COLO668 (cell line): ENCODE measurements at regions not wholly inside any gene's neighbourhood (a gene's known extent, or its start where the extent isn't known, plus 50 kb on each side); places are given as distances from the start of the nearest gene placed in this dataset.
A peak's percentile ranks its signal among the peaks of the same experiment; 100 is the strongest.

Experiments used
- DNase-seq: peaks from one replicate; lab custom pipeline; 2025; ENCODE audit not compliant: unreplicated experiment; lab: John Stamatoyannopoulos, UW

GRCh38 chr5:38207343-38207742 is 51.0 kb upstream of the EGFLAM start:
- no peak for DNase-seq

- DNase-seq = no peak
These were observed 55.6 kb upstream of the EGFLAM start for GRCh38 chr5:38202741-38203140.

- DNase-seq = no peak
These were observed 57.3 kb upstream of the EGFLAM start for GRCh38 chr5:38200872-38201557.

- DNase-seq = no peak
These were observed 61.2 kb upstream of the EGFLAM start for GRCh38 chr5:38197118-38197517.

DNA sequence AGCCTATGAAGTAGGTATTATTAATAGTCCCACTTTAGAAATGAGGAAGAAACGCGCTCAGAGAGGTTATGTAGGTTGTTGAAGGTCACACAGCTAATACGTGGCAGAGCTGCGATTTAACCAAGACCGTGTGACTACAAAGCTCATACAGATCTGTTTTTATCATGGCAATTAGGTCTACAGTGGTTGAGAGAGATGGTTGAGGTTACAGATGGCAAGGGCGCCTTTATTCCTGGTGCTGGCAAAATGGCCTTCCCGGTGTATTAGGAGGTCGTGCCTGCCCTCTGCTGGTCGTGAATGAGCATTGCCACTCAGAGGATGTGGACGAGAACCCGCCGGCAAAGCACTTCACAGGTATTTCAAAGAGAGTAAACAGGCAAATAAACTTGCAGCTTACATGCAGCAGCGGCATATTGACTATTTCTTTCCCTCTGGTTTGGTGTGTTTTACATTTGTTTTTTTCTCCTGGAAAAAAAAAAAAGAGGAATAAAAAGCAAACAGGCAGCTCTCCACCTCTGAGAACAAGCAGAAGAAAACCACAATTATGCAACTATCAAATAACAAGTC is 65.3 kb upstream of the EGFLAM start:
- DNase-seq = peak; percentile 79

DNA sequence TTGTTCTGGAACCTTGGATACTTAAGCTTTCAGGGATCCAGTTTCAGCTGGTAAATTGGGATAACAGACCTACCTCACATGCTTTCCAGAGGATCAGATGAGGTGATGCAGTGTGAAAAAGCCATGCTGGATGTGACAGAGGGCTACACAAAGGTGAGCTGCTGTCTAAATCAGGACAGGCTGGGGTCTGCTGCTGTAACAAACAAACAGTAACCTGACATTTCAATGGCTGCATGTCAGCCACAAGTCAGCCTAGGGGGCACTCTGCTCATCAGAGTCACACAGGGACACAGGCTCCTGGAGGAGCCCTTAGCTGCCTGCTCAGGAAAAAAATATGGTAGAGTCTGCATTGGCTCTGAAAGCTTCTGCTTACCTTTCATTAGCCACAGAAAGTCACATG is 66.7 kb upstream of the EGFLAM start:
- DNase-seq = no peak

DNA sequence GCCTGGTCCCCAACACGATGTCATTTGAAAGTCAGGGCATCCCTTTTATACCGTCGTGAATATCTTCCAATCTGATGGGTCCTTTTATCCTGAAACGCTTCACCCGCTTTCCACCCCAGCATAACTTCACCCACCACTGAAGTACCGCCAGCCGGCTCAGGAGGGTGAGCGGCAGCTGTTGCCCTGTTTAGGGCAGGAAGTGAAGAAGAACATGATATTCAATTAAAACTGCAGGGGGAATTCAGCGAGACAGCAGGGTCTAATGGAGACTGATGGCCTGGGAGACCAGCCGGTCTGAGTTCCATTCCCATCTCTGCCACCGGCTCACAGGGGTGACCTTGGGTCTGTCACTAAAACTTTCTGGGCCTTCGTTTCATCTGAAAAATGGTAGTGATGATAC is 68.2 kb upstream of the EGFLAM start:
- no peak for DNase-seq

- no peak for DNase-seq
These were observed 69.3 kb upstream of the EGFLAM start for GRCh38 chr5:38189081-38189504.

GRCh38 chr5:38188591-38188990 is 69.8 kb upstream of the EGFLAM start:
- no peak for DNase-seq

DNA sequence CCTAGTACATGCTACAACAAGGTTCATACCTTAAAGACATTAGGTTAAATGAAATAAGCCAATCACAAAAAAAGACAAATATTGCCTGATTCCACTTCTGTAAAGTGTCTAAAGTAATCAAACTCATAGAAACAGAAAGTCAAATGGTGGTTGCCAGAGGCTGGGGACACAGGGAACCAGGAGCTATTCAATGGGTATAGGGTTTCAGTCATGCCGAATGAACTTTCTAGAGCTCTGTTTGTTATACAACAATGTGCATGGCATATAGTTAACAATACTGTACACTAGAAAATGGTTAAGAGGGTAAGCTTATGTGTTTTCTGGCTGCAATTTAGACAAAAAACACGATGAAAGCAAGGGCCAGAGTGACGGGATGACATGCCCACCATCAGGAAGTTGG is 70.8 kb upstream of the EGFLAM start:
- peak; percentile 54 for DNase-seq

GRCh38 chr5:38184627-38185026 is 73.7 kb upstream of the EGFLAM start:
- no peak for DNase-seq

DNA sequence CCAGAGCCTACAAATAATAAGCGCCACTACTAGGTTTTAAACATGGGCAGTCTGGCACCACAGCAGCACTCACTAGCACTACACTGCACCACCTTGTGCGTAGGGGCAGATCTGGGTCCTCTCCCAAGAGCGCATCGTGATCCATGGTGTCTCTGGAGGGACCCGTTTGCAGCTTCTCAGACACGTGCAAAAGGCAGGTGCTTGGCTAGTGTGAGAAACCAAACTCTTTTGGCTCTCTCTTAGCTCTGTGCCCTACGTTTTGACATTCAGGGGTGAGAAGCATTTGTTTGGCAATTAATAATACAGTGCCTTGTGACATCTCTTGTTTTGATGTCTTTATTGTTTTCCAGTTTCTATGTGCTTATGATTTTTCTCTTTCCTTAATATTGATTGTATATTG is 75.4 kb upstream of the EGFLAM start:
- no peak for DNase-seq

DNA sequence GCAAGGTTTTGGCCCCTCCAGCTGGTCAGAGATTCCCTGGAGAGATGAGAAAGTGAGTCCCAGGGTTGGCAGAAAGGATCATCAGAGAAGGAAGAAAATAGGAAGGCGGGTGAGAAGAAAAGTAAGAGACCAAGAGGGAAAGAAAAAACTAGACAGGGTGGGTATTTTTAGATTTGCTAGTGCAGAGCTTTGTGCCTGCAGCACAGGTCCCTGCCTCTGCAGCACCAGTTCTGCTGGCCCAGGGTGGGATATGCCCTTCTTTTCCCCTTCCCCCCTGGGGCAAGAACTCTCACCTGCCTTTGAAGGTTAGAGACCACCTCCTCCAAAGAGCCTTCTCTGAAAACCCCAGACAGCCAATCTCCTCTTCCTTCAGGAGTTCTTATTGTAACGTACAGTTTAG is 90.3 kb upstream of the EGFLAM start:
- DNase-seq = no peak

DNA sequence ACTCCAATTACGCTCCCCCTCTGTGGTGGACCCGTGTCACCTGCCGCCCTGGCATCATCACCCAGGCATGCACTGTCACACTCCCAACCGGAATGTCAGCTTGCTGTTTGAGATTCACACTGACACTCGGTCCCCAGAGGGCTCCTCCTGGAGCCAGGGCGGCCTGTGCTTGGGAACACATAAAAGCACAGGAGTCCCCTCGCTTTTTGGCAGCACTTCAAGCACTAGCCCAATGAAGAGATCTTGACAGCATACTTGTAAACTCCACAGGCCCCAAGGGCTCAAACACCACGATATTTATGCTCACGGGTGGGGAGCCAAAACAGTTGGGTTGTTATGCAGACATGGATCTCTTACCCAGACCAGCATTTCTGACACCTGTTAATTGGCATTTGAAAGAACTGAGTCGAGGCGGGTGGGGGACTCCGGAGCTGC is 90.8 kb upstream of the EGFLAM start:
- DNase-seq = no peak

DNA sequence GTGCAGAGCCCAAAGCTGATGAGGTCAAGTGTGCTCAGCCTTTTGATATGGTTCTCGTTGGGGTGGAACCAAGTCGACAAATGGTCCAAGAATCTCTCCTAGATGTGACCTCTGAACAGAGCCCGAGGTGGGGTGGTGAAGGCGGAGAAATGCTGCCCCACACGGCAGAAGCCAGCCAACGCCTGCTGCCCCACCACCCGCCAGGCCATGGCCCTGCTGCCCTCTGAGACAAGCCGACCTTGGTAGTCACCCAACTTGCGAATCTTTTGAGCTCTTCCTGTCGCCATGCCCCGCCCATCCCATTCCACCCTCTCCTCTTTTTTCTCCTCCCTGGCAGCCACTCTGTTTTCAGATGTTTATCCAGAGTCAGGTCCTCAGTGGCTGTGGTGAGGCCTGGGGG is 91.5 kb upstream of the EGFLAM start:
- DNase-seq = no peak

DNA sequence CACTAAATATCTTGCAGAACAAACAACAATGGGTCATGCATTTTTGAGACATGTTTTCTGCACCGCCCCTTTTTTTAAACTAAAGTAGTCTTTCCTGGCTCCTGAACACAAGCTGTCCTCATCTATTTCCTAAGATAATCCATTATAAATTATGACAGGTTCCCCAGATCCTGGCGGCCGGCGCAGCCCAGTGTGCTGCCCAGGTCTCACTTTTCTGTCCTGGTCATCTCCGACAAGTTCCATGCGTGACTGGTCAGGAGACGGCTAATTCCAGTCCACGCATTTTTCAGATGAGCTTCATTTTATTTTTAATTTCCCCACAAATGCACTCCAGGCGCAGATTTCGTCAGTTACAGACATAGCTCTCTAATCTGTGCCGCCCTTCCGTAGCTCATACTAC is 92.9 kb upstream of the EGFLAM start:
- no peak for DNase-seq

DNA sequence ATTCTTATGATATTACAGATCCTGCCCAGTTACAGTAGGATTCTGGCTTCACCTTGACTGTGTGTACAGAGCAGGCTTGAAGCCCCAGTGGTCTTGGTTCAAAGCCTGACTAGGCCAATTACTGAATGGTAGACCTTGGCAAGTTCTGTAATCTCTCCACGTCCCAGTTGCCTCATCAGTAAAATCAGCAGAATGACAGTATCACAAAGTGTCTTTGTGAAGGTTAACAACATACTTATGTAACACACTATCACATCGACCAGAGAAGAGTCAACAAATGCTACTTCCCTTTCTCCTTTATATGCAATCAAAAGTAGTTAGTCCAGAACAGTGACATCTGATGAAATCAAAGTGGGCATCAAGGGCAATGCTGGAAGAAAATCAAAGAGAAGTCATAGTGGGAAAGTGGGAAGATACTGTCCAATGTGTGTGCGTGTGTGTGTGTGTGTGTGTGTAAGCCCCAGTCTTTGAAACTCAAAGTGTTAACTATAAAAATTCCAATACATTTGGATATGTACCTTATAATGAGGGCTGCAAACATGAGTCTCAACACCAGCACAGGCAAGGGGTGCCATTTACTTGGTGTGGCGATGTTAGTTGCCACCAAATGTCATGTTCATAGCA is 93.5 kb upstream of the EGFLAM start:
- DNase-seq = no peak

DNA sequence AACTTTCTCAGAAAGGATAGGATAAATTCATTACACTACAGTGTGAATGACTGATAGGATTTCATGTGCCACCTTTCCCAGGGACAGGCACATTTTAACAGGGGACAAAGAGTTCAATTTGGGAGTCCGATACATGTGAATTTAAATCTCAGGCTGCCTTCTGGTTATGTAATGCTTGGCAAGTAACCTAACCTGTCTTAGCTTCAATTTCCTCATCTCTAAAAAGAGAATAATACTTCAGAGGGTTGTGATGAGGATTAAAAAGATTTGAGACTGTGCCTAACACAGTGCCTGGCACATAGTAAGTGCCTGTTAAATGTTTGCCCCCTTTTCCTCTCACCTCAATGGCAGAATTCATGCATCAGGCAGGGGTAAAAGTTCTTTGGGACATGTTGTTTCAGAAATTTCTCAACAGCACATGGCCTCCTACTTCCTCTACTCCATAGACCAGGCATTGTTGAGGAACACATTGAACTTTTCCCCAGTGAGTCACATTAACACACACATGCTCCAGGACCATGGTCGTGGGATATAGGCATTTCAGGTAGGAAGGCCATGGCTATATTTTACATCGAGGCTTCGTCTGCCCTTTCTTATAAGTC is 94.6 kb upstream of the EGFLAM start:
- DNase-seq = no peak

DNA sequence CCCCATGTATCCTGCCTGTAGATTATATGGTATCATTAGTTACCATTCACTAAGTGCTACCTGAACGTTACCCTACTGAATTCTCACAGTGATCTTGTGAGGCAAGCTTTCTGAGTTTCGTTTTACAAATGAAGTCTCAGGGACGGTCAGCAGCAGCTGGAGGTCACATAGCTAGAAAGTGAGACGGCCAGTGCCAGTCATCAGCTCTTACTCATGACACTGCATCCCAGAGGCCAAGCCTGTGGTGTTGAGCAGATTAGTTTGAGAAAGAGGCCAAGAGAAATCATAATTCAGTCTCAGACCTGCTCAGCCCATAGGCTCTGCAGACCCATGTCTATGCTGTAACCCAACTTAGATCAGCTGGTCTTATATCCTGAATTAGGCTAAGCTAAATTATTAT is 95.7 kb upstream of the EGFLAM start:
- no peak for DNase-seq

- no peak for DNase-seq
These were observed 101.3 kb upstream of the EGFLAM start for GRCh38 chr5:38157024-38157423.

GRCh38 chr5:38154615-38155204 is 103.6 kb upstream of the EGFLAM start:
- no peak for DNase-seq

DNA sequence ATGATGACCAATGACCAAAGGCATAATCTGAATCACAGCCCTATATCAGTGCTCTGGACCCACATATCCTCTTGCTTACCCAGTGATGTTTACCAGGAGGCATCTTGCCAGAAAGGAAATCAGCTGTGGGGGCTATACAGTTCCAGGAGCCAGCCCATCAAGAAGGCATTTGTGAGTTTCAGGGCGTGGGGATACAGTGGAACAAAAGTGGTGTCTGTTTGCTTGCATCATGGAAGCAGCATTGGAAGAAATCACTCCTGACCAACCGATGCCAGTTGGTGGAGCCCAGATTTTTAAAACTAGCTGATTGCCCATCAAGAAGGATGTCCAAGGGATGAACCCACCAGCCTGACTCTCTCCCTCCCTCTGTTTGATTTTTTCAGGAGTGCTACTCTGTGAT is 106.5 kb upstream of the EGFLAM start:
- no peak for DNase-seq
